Body of pancreas (tissue), 4 donors: ENCODE measurements at regions not wholly inside any gene's neighbourhood (a gene's known extent, or its start where the extent isn't known, plus 50 kb on each side); places are given as distances from the start of the nearest gene placed in this dataset.

Source experiments
- ATAC-seq: fragments of 150-250 bp; one replicate; pipeline ENCODE4 v1.9.1; 2016
- DNase-seq, 4 donors: peaks; one replicate each; pipeline ENCODE4 v3.0.0-alpha.2; 2019
- H3K27ac ChIP-seq, 4 donors: fragments of 200-600 bp; sonication (generic); 1 replicate in 3 of 4; 2 replicates in 1 of 4; pipeline versions ENCODE4 v1.5.1 to v1.6.1; 2016 to 2019; ENCODE audit warnings: mild to moderate bottlenecking in 1 of 4, mixed read lengths in 1 of 4, moderate library complexity in 1 of 4
- H3K27me3 ChIP-seq, 2 donors: fragments of 200-600 bp; sonication (generic); one replicate each; pipeline ENCODE4 v1.6.0; 2016; ENCODE audit warnings: mild to moderate bottlenecking in 1 of 2
- H3K36me3 ChIP-seq, 2 donors: fragments of 200-600 bp; sonication (generic); replicated peaks in 1 of 2; 2 replicates each; pipeline ENCODE4 v1.5.1; 2016; ENCODE audit warnings: low read depth in 2 of 2; ENCODE audit not compliant: insufficient read depth in 1 of 2
- H3K4me1 ChIP-seq: fragments of 200-600 bp; sonication (generic); one replicate; pipeline ENCODE4 v1.6.0; 2016
- H3K4me3 ChIP-seq, 2 donors: fragments of 200-600 bp; sonication (generic); 1 replicate in 1 of 2; 2 replicates in 1 of 2; pipeline ENCODE4 v1.5.1; 2016 to 2019
- H3K9me3 ChIP-seq, 3 donors: fragments of 200-600 bp; sonication (generic); 1 replicate in 2 of 3; 2 replicates in 1 of 3; pipeline ENCODE4 v1.5.1; 2016
- POLR2A ChIP-seq, 3 donors: fragments of 450-650 bp; IDR thresholded peaks; one replicate each; pipeline ENCODE4 v1.6.1; 2016; ENCODE audit warnings: antibody characterized with exemption in 3 of 3, mild to moderate bottlenecking in 2 of 3
- WGBS, 2 donors: methylation state at CpG; one replicate each; pipeline ENCODE4 v1.1.5; 2017; 5-methylcytosine and 5-hydroxymethylcytosine counted together
- intact Hi-C: fragments of 100-400 bp; cut with DNase I; formaldehyde crosslinking; loops from one replicate; pipeline ENCODE4 v1.15.1; 2023
- TF ChIP-seq, protein P1 (sequence below), 7 experiments: fragments of 450-650 bp in 4 of 7; fragments of 200-600 bp in 3 of 7; sonication (generic) in 3 of 7; IDR thresholded peaks; one replicate each; pipeline ENCODE4 v1.5.1; 2016 to 2019; ENCODE audit warnings: antibody characterized with exemption in 7 of 7

DNA sequence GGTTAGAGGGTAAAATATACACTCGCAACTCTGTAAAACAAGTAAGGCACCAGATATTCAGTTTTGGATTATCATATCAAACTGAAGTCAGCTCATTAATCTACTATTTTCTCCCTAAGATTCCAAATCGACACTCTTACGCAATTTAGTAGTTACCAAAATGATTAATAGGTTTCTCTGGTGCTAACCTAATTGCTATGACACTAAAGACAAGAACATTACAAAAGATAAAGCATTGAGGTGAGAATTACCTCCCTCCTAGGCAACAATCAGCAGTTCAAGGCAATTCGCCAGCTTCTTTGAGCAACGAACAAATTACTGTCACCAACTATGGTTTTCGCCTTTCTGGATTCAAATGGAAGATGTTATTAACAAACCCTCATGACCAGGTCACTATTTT, 1305.0 kb downstream of the ROBO2 start:
- no peaks in the 10 kb centered on the region for H3K27me3 ChIP-seq
- ATAC-seq (no peak), DNase-seq (no peak)
- no peaks in the 10 kb centered on the region for H3K4me1 ChIP-seq
- intact Hi-C loops, result no loop called here
- H3K9me3 ChIP-seq, result no peaks in the 10 kb centered on the region
- H3K36me3 ChIP-seq, result no peaks in the 10 kb centered on the region
- TF ChIP-seq, protein P1, sequence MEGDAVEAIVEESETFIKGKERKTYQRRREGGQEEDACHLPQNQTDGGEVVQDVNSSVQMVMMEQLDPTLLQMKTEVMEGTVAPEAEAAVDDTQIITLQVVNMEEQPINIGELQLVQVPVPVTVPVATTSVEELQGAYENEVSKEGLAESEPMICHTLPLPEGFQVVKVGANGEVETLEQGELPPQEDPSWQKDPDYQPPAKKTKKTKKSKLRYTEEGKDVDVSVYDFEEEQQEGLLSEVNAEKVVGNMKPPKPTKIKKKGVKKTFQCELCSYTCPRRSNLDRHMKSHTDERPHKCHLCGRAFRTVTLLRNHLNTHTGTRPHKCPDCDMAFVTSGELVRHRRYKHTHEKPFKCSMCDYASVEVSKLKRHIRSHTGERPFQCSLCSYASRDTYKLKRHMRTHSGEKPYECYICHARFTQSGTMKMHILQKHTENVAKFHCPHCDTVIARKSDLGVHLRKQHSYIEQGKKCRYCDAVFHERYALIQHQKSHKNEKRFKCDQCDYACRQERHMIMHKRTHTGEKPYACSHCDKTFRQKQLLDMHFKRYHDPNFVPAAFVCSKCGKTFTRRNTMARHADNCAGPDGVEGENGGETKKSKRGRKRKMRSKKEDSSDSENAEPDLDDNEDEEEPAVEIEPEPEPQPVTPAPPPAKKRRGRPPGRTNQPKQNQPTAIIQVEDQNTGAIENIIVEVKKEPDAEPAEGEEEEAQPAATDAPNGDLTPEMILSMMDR (IDR thresholded peaks at IDR 0.05), result no peak
- TF ChIP-seq POLR2A (IDR thresholded peaks at IDR 0.05), result no peak
- no peak overlapping the region for H3K4me3 ChIP-seq
- WGBS, 2 donors, result 35 to 40% methylated on average over 6 of the region's 6 CpGs
- no peak overlapping the region for H3K27ac ChIP-seq

- no peak for TF ChIP-seq POLR2A (IDR thresholded peaks at IDR 0.05)
- TF ChIP-seq, protein P1 (IDR thresholded peaks at IDR 0.05), result no peak
- DNase-seq, result no peak
- Histone ChIP-seq H3K4me1 (no peaks in the 10 kb centered on the region), H3K27ac (no peak overlapping the region), H3K27me3 (no peaks in the 10 kb centered on the region), H3K36me3 (no peaks in the 10 kb centered on the region), H3K4me3 (no peak overlapping the region), H3K9me3 (no peaks in the 10 kb centered on the region)
- intact Hi-C loops, result no loop called here
- no peak for ATAC-seq
- 48 to 60% methylated on average over 2 of the region's 2 CpGs for WGBS, 2 donors
Observed at GRCh38 chr3:78347176-78347575, 1307.3 kb downstream of the ROBO2 start.

GRCh38 chr3:78348664-78349063, 1308.8 kb downstream of the ROBO2 start:
- no peaks in the 10 kb centered on the region for H3K27me3 ChIP-seq
- 48 to 64% methylated on average over 3 of the region's 3 CpGs for WGBS, 2 donors
- DNase-seq (no peak), ATAC-seq (no peak)
- no peaks in the 10 kb centered on the region for H3K36me3 ChIP-seq
- H3K9me3 ChIP-seq, result no peaks in the 10 kb centered on the region
- intact Hi-C loops, result no loop called here
- no peak for TF ChIP-seq POLR2A (IDR thresholded peaks at IDR 0.05)
- TF ChIP-seq, protein P1 (IDR thresholded peaks at IDR 0.05), result no peak
- H3K27ac ChIP-seq, result no peak overlapping the region
- H3K4me3 ChIP-seq, result no peak overlapping the region
- no peaks in the 10 kb centered on the region for H3K4me1 ChIP-seq

DNA sequence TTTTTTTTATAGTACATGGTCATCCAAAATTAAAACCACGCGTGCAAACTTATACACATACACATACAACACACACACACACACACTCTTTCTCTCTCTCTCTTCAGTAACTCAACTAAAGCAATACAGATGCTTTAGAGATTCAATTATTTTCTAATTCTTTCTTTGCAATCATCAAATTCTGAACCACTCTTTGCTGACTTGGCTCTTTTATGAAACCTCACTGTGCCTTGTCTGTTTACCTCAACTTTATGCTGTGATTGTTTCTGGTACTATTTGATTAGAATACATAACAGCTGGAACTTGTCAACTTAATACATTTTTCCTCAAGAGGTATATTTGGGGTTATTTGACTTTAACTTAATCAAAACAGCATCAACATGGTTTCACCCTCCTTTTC, 1309.7 kb downstream of the ROBO2 start:
- no peaks in the 10 kb centered on the region for H3K27me3 ChIP-seq
- DNase-seq (no peak), ATAC-seq (no peak)
- TF ChIP-seq POLR2A (IDR thresholded peaks at IDR 0.05), result no peak
- TF ChIP-seq, protein P1 (IDR thresholded peaks at IDR 0.05), result no peak
- 45 to 83% methylated on average over 2 of the region's 2 CpGs for WGBS, 2 donors
- no peaks in the 10 kb centered on the region for H3K9me3 ChIP-seq
- H3K27ac ChIP-seq, result no peak overlapping the region
- intact Hi-C loops, result no loop called here
- no peak overlapping the region for H3K4me3 ChIP-seq
- H3K36me3 ChIP-seq, result no peaks in the 10 kb centered on the region
- no peaks in the 10 kb centered on the region for H3K4me1 ChIP-seq

GRCh38 chr3:78351334-78351733, 1311.4 kb downstream of the ROBO2 start:
- TF ChIP-seq, protein P1 (IDR thresholded peaks at IDR 0.05), result no peak
- TF ChIP-seq POLR2A (IDR thresholded peaks at IDR 0.05), result no peak
- Histone ChIP-seq H3K9me3 (no peaks in the 10 kb centered on the region), H3K36me3 (no peaks in the 10 kb centered on the region), H3K27ac (no peak overlapping the region), H3K4me1 (no peaks in the 10 kb centered on the region), H3K4me3 (no peak overlapping the region), H3K27me3 (no peaks in the 10 kb centered on the region)
- ATAC-seq (no peak), DNase-seq (no peak)
- intact Hi-C loops, result no loop called here
- WGBS, 2 donors, result 63 to 82% methylated on average over 3 of the region's 3 CpGs
